Neural cell (in vitro differentiated cells): ENCODE measurements at regions not wholly inside any gene's neighbourhood (a gene's known extent, or its start where the extent isn't known, plus 50 kb on each side); places are given as distances from the start of the nearest gene placed in this dataset.

Experiments
- H2AFZ ChIP-seq: fragments of 200-600, 300-800 bp; sonication (generic), shearing (Covaris generic); 2 replicates; pipeline ENCODE4 v1.6.0; 2014; ENCODE audit warnings: low read depth, mild to moderate bottlenecking, antibody characterized with exemption, low read length, moderate library complexity
- H3F3A ChIP-seq: fragments of 200-600 bp; shearing (Covaris generic); 2 replicates; pipeline ENCODE4 v1.6.1; 2016; ENCODE audit warnings: mild to moderate bottlenecking, moderate library complexity, mixed read lengths, antibody characterized with exemption, low read length; ENCODE audit not compliant: insufficient read depth, poor library complexity, severe bottlenecking
- H3K27ac ChIP-seq: fragments of 200-600, 300-800 bp; sonication (generic), shearing (Covaris generic); 2 replicates; pipeline ENCODE4 v1.5.1; 2014; ENCODE audit warnings: mild to moderate bottlenecking, low read length, moderate library complexity
- H3K27me3 ChIP-seq: fragments of 300-800, 200-600 bp; sonication (generic), shearing (Covaris generic); 2 replicates; pipeline ENCODE4 v1.6.0; 2014; ENCODE audit warnings: mild to moderate bottlenecking, low read depth, low read length, moderate library complexity; ENCODE audit not compliant: insufficient read depth
- H3K36me3 ChIP-seq: fragments of 300-800, 200-600 bp; sonication (generic), shearing (Covaris generic); 2 replicates; pipeline ENCODE4 v1.5.1; 2014; ENCODE audit warnings: mild to moderate bottlenecking, antibody characterized with exemption, low read length, moderate library complexity; ENCODE audit not compliant: insufficient read depth
- H3K4me2 ChIP-seq: fragments of 300-800, 200-600 bp; sonication (generic), shearing (Covaris generic); 2 replicates; pipeline ENCODE4 v1.6.0; 2014; ENCODE audit warnings: mild to moderate bottlenecking, low read length
- H3K4me3 ChIP-seq: fragments of 300-800, 200-600 bp; sonication (generic), shearing (Covaris generic); 2 replicates; pipeline ENCODE4 v1.5.1; 2014; ENCODE audit warnings: mild to moderate bottlenecking, low read length, moderate library complexity
- H3K79me2 ChIP-seq: fragments of 200-600 bp; shearing (Covaris generic); replicated peaks from 2 replicates; pipeline ENCODE4 v1.6.0; 2014; ENCODE audit warnings: mild to moderate bottlenecking, low read length, moderate library complexity; ENCODE audit not compliant: insufficient read depth
- H3K9ac ChIP-seq: fragments of 300-800, 200-600 bp; sonication (generic), shearing (Covaris generic); 2 replicates; pipeline ENCODE4 v1.6.1; 2016; ENCODE audit warnings: mild to moderate bottlenecking, low read length, mixed read lengths
- H3K9me2 ChIP-seq: fragments of 200-600 bp; shearing (Covaris generic); 2 replicates; pipeline ENCODE4 v1.6.1; 2016; ENCODE audit warnings: mild to moderate bottlenecking, low read length, mixed read lengths; ENCODE audit not compliant: insufficient read depth
- H3K9me3 ChIP-seq: fragments of 200-600, 300-800 bp; sonication (generic), shearing (Covaris generic); 2 replicates; pipeline ENCODE4 v1.6.1; 2016; ENCODE audit warnings: mild to moderate bottlenecking, mixed run types, low read length, moderate library complexity, mixed read lengths
- H4K20me1 ChIP-seq: fragments of 200-600 bp; shearing (Covaris generic); 2 replicates; pipeline ENCODE4 v1.6.1; 2016; ENCODE audit warnings: mild to moderate bottlenecking, mixed run types; ENCODE audit not compliant: insufficient read depth
- EP300 ChIP-seq: fragments of 450-650 bp; conservative IDR thresholded peaks from 2 replicates; pipeline ENCODE4 v1.6.1; 2014; ENCODE audit warnings: antibody characterized with exemption, mild to moderate bottlenecking, moderate library complexity; ENCODE audit not compliant: poor library complexity, severe bottlenecking
- EZH2 ChIP-seq: fragments of 200-600, 300-800 bp; shearing (Covaris generic), sonication (generic); IDR thresholded peaks from 2 replicates; pipeline ENCODE4 v1.6.1; 2014; ENCODE audit warnings: antibody characterized with exemption, low read length, borderline replicate concordance, mild to moderate bottlenecking; ENCODE audit not compliant: insufficient read depth, poor library complexity, severe bottlenecking
- MXI1 ChIP-seq: fragments of 450-650 bp; conservative IDR thresholded peaks from 2 replicates; pipeline ENCODE4 v1.6.1; 2014; ENCODE audit warnings: antibody characterized with exemption, mild to moderate bottlenecking; ENCODE audit not compliant: poor library complexity, severe bottlenecking
- POLR2AphosphoS5 ChIP-seq: IDR thresholded peaks from 2 replicates; pipeline ENCODE4 v1.6.1; 2012
- RAD21 ChIP-seq: fragments of 450-650 bp; conservative IDR thresholded peaks from 2 replicates; pipeline ENCODE4 v1.6.1; 2014; ENCODE audit warnings: antibody characterized with exemption, mild to moderate bottlenecking, moderate library complexity
- REST ChIP-seq: IDR thresholded peaks from 2 replicates; pipeline ENCODE4 v1.6.1; 2012; ENCODE audit warnings: borderline replicate concordance
- SMC3 ChIP-seq: fragments of 450-650 bp; conservative IDR thresholded peaks from 2 replicates; pipeline ENCODE4 v1.6.1; 2014; ENCODE audit warnings: antibody characterized with exemption, mild to moderate bottlenecking, moderate library complexity; ENCODE audit not compliant: poor library complexity
- TAF1 ChIP-seq: IDR thresholded peaks from 2 replicates; pipeline ENCODE4 v1.6.1; 2012; ENCODE audit warnings: low read depth
- TF ChIP-seq, protein P1 (sequence below): fragments of 450-650 bp; IDR thresholded peaks from 2 replicates; pipeline ENCODE4 v1.5.1; 2014; ENCODE audit warnings: antibody characterized with exemption, mild to moderate bottlenecking, moderate library complexity; ENCODE audit not compliant: poor library complexity, severe bottlenecking

- TF ChIP-seq POLR2AphosphoS5 = no peak
- no peak for TF ChIP-seq EP300
- no peak for TF ChIP-seq EZH2
- TF ChIP-seq SMC3 = no peak
- TF ChIP-seq REST = no peak
- TF ChIP-seq, protein P1, sequence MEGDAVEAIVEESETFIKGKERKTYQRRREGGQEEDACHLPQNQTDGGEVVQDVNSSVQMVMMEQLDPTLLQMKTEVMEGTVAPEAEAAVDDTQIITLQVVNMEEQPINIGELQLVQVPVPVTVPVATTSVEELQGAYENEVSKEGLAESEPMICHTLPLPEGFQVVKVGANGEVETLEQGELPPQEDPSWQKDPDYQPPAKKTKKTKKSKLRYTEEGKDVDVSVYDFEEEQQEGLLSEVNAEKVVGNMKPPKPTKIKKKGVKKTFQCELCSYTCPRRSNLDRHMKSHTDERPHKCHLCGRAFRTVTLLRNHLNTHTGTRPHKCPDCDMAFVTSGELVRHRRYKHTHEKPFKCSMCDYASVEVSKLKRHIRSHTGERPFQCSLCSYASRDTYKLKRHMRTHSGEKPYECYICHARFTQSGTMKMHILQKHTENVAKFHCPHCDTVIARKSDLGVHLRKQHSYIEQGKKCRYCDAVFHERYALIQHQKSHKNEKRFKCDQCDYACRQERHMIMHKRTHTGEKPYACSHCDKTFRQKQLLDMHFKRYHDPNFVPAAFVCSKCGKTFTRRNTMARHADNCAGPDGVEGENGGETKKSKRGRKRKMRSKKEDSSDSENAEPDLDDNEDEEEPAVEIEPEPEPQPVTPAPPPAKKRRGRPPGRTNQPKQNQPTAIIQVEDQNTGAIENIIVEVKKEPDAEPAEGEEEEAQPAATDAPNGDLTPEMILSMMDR = no peak
- no peak for TF ChIP-seq MXI1
- no peak for TF ChIP-seq RAD21
- no peak for TF ChIP-seq TAF1
- Histone ChIP-seq H3K9me3 (peaks cover 3% of the 10 kb centered on the region), H3K9me2 (no peaks in the 10 kb centered on the region), H3F3A (no peaks in the 10 kb centered on the region), H3K79me2 (no peaks in the 10 kb centered on the region), H3K27ac (no peak overlapping the region), H2AFZ (no peak overlapping the region), H3K36me3 (no peaks in the 10 kb centered on the region), H3K4me3 (no peak overlapping the region), H3K9ac (no peak overlapping the region), H3K4me2 (no peak overlapping the region), H3K27me3 (no peaks in the 10 kb centered on the region), H4K20me1 (no peaks in the 10 kb centered on the region)
Observed at GRCh38 chr6:169093770-169094551, 159.7 kb downstream of the THBS2 start.

DNA sequence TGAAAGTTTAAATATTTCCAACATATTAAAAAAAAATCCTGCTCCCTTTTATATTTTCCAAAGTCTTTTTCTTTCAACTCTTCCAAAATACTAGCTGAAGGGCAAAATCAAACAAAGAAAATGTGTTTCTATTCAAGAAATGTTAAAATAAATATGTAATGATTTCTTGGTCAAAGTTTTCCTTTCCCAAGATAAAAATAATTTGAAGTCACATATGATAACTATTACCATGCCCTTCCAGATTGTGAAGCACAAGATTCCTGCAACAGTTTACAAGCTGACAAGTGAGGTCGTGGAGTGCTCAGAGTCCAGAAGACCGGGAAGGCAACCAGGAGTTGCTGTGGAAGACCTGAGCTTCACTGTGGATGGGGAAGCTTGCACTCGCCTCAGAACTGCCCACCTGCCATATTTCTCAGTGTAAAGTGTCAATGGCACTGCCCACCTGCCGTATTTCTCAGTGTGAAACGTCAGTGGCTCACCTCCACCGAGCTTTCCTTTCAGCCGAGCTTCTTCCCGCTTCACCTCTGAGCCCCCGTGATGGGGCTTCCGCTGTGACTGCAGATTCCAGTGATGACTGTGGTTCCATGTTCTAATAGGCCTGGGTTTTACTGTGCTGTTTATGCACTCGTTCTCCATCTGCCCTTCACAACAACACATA is 160.5 kb downstream of the THBS2 start:
- Histone ChIP-seq H3K9me2 (no peaks in the 10 kb centered on the region), H3K4me3 (no peak overlapping the region), H3K4me2 (no peak overlapping the region), H3K79me2 (no peaks in the 10 kb centered on the region), H3K27me3 (no peaks in the 10 kb centered on the region), H3F3A (no peaks in the 10 kb centered on the region), H4K20me1 (no peaks in the 10 kb centered on the region), H3K36me3 (no peaks in the 10 kb centered on the region), H3K27ac (no peak overlapping the region), H3K9ac (no peak overlapping the region), H2AFZ (no peak overlapping the region), H3K9me3 (peaks cover 3% of the 10 kb centered on the region)
- TF ChIP-seq EP300 (no peak), RAD21 (no peak), EZH2 (no peak), POLR2AphosphoS5 (no peak), TAF1 (no peak), SMC3 (no peak), REST (no peak), MXI1 (no peak)
- TF ChIP-seq, protein P1 = no peak
